IPS-18a (cell line): ENCODE measurements at regions not wholly inside any gene's neighbourhood (a gene's known extent, or its start where the extent isn't known, plus 50 kb on each side); places are given as distances from the start of the nearest gene placed in this dataset.
"Not testable (repeated sequence)": the region's sequence is repeated elsewhere in the genome, so short reads cannot be mapped to it uniquely, and the experiment has no call there.

Experiments used
- H3K27ac ChIP-seq: one replicate; pipeline ENCODE4 v1.5.1; 2013; ENCODE audit warnings: low read length
- H3K27me3 ChIP-seq: one replicate; pipeline ENCODE4 v1.6.1; 2013; ENCODE audit warnings: mild to moderate bottlenecking, low read length; ENCODE audit not compliant: control insufficient read depth, insufficient read depth
- H3K36me3 ChIP-seq: one replicate; pipeline ENCODE4 v1.6.1; 2013; ENCODE audit warnings: low read depth, low read length; ENCODE audit not compliant: control insufficient read depth
- H3K4me1 ChIP-seq: one replicate; pipeline ENCODE4 v1.6.1; 2013; ENCODE audit warnings: low read depth, low read length; ENCODE audit not compliant: control insufficient read depth
- H3K4me3 ChIP-seq: one replicate; pipeline ENCODE4 v1.5.1; 2013; ENCODE audit warnings: low read length
- H3K9ac ChIP-seq: one replicate; pipeline ENCODE4 v1.6.1; 2013; ENCODE audit warnings: mild to moderate bottlenecking, low read length, moderate library complexity
- H3K9me3 ChIP-seq: one replicate; pipeline ENCODE4 v1.6.1; 2013; ENCODE audit warnings: low read depth, low read length; ENCODE audit not compliant: control insufficient read depth

DNA sequence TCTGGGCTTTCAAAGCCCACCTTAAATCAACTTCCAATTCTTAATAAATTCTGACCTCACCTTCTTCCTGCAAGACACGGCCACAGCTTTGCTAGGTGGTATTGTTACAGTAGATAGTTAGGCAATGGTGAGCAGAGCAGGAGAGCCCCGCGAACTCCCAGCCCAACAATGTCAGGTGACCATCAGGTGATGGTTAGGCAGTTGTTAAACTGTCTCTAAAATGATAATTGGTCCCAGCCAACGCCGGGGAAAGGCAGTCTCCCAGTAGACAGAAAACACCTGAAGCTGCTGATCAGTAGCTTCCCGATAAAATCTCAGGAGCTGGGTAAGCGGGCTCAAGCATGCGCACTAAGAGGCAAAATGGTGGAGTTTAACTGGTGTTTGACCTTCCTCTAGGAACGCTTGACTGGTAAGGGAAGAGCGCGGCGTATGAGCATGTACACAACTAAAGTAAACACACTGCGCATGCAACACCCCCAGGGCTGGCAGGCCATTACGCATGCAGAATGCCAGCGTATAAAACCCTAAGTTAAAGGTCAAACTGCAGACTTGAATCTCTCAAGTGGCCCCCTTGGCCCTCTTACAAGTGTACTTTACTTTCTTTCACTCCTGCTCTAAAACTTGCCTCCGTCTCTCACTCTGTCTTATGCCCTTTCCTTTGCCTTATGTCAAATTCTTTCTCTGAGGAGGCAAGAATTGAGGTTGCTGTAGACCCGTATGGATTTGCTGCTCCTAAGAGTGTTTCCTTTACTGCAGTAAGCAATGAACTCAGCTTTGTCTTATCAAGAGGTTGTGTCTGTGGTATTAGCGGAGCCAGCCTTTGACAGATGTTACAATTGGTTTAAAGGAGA is 113.5 kb downstream of the C12orf75 start:
- H3K4me1 ChIP-seq, result peaks cover 25% of the 10 kb centered on the region
- no peaks in the 10 kb centered on the region for H3K9me3 ChIP-seq
- H3K27ac ChIP-seq, result no peak overlapping the region
- H3K36me3 ChIP-seq, result no peaks in the 10 kb centered on the region
- H3K4me3 ChIP-seq, result no peak overlapping the region
- no peak overlapping the region for H3K9ac ChIP-seq
- H3K27me3 ChIP-seq, result no peaks in the 10 kb centered on the region

DNA sequence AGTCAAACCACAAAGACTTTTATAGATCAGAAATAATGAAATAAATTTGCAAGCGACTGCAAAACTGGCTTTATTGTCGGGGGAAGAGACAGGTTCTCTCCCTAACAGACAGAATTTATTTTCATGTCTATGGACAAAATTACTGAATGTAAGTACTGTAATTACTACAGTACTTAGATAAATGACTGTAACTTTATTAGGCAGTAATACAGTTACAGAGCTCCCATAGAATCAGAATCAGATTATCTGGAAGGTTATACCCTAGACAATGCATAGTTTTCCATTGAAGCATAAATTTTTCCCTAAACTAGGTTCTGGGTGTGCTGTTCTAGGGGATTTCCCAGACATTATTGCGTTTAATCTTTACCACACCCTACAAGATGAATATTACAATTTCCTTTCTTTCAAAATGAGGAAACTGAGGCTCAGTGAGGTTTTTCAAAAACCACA is 114.2 kb downstream of the C12orf75 start:
- H3K27ac ChIP-seq, result no peak overlapping the region
- H3K4me1 ChIP-seq, result peaks cover 25% of the 10 kb centered on the region
- H3K27me3 ChIP-seq, result no peaks in the 10 kb centered on the region
- H3K9me3 ChIP-seq, result no peaks in the 10 kb centered on the region
- no peak overlapping the region for H3K9ac ChIP-seq
- no peak overlapping the region for H3K4me3 ChIP-seq
- H3K36me3 ChIP-seq, result no peaks in the 10 kb centered on the region

DNA sequence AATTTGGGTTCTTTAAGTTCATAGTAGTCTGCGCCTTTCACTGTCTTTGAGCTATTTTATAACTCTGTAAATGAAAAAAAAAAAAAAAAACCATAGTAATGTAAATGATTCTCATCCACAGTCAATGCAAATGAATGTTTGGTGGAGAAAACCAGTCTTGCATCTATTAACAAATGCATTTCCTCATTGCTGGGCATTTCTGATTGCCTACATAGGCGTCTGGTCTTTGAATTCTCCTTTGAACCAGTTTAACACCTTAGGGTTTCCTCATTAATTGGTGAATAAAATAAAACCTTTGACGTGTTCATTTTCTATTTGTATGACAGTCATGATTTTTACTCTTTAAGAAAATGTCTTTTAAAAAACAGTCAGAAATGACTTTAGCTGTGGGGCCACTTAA is 114.8 kb downstream of the C12orf75 start:
- peaks cover 25% of the 10 kb centered on the region for H3K4me1 ChIP-seq
- H3K4me3 ChIP-seq, result no peak overlapping the region
- H3K27ac ChIP-seq, result no peak overlapping the region
- H3K9me3 ChIP-seq, result no peaks in the 10 kb centered on the region
- H3K27me3 ChIP-seq, result no peaks in the 10 kb centered on the region
- no peaks in the 10 kb centered on the region for H3K36me3 ChIP-seq
- H3K9ac ChIP-seq, result no peak overlapping the region

DNA sequence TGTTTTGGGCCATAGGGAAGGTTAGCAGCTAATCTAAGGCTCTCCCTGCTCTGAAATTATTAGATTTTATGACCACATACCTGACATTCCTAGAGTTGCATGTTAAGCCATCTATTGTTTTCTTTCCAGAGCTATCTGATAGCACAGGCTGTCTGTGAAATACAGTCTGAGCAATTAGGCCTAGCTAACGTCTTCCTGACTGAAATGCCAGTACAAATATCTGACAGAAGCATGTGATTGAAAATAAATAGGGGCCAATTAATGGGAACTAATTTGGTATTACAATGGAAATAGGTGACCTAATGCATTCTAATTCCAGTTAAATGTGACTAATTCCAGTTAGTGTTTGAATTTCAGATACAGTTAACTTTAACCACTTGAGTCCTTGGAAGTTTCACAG is 115.2 kb downstream of the C12orf75 start:
- Histone ChIP-seq H3K36me3 (no peaks in the 10 kb centered on the region), H3K4me1 (peaks cover 25% of the 10 kb centered on the region), H3K27me3 (no peaks in the 10 kb centered on the region), H3K9ac (no peak overlapping the region), H3K9me3 (no peaks in the 10 kb centered on the region), H3K27ac (no peak overlapping the region), H3K4me3 (no peak overlapping the region)

DNA sequence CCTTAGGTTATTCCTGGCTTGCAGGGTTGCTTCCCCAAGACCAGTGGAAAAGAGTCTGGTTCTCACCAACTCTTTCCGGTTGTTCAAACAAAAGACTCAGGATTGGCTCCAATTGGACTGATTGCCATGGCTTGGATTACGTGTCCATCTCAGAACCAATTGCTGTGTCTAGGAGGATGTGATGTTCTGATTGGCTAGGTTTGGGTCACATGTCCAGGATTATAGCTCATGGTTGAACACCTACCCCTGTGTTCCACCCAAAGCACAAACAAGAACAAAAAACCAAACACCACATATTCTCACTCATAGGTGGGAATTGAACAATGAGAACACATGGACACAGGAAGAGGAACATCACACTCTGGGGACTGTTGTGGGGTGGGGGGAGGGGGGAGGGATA is 116.0 kb downstream of the C12orf75 start:
- not testable (repeated sequence) for H3K27me3 ChIP-seq, H3K4me3 ChIP-seq, H3K9me3 ChIP-seq, H3K27ac ChIP-seq, H3K36me3 ChIP-seq, H3K9ac ChIP-seq
- peaks cover 25% of the 10 kb centered on the region for H3K4me1 ChIP-seq

DNA sequence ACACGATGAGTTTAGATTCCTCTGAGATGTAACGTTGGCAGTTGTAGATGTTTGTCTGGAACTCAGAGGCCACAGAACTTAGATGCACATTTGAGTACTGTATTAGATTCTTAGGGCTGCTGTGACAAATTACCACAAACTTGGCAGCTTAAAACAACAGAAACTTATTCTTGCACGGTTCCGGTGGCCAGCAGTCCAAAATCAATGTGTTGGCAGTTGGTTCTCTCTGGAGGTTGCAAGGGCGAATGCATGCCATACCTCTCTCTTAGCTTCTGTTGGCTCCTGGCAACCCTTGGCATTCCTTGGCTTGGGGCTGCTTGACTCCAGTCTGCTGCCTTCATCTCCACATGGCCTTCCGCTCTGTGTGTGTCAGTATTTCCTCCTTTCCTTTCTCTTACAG is 118.9 kb downstream of the C12orf75 start:
- Histone ChIP-seq H3K4me1 (peaks cover 17% of the 10 kb centered on the region), H3K36me3 (no peaks in the 10 kb centered on the region), H3K9me3 (no peaks in the 10 kb centered on the region), H3K9ac (no peak overlapping the region), H3K4me3 (no peak overlapping the region), H3K27ac (no peak overlapping the region), H3K27me3 (no peaks in the 10 kb centered on the region)

DNA sequence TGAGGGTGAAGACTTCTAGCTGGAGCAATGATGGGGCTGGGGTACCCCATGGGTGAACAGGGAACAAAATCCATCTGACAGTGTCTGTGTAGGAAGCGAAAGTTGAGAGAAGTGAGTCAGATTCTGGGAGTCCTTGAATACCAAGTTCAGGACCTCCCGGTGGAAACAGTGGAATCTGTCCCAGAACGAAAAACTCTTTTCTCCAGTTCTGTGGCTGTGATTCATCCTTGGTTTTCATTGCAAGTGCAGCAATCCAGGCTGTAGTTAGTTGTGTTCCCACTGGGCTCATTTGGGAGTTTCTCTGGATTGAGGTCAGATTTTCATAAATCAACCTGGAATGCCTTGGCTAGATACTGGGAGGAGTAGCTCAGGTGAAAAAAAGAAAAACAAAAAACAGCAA is 120.7 kb downstream of the C12orf75 start:
- no peaks in the 10 kb centered on the region for H3K4me1 ChIP-seq
- no peaks in the 10 kb centered on the region for H3K9me3 ChIP-seq
- H3K27me3 ChIP-seq, result no peaks in the 10 kb centered on the region
- H3K9ac ChIP-seq, result no peak overlapping the region
- no peak overlapping the region for H3K27ac ChIP-seq
- H3K4me3 ChIP-seq, result no peak overlapping the region
- H3K36me3 ChIP-seq, result no peaks in the 10 kb centered on the region

DNA sequence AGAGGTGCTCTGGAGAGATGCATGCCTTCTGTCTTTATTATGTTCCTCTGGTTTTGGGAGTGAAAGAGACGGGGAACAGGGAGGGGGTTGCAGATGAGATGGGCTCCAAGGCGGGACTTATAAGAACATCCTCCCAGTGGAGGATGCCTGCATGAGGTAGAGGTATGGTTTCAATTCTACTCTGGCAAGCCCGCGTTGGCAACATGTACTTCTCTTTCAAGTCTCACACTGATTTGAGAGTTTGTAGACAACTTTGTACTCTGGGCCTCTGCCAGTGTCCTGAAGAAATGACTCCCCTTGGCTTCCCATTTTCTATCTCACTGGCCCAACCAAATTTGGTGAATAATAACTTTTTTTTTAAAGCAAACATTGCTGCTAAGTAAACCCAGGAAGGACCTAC is 121.3 kb downstream of the C12orf75 start:
- H3K9ac ChIP-seq, result no peak overlapping the region

DNA sequence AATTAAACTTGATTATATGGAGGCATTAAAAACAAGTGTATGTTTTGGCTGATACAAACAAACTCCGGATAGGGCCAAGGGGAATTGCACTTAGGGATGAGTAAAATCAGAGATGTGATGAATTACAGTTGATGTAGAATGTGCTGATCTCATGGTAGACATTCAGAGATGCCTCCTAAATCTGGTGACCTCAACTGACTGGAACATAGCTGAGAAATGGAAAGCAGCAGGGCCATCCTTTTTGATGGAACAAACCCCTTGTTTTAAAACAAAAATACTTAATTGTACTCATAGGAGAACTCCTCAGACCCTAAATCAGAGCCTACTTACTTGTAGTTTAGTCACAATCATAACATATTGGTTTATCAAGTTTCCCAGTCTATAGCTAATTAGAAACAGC is 122.8 kb downstream of the C12orf75 start:
- Histone ChIP-seq H3K36me3 (no peaks in the 10 kb centered on the region), H3K9me3 (no peaks in the 10 kb centered on the region), H3K4me1 (no peaks in the 10 kb centered on the region), H3K27me3 (no peaks in the 10 kb centered on the region), H3K27ac (no peak overlapping the region), H3K9ac (no peak overlapping the region), H3K4me3 (no peak overlapping the region)

More for the DNA sequence above, 121.3 kb downstream of the C12orf75 start:
- no peaks in the 10 kb centered on the region for H3K9me3 ChIP-seq
- no peaks in the 10 kb centered on the region for H3K4me1 ChIP-seq
- H3K36me3 ChIP-seq, result no peaks in the 10 kb centered on the region
- no peaks in the 10 kb centered on the region for H3K27me3 ChIP-seq
- no peak overlapping the region for H3K27ac ChIP-seq
- H3K4me3 ChIP-seq, result no peak overlapping the region

DNA sequence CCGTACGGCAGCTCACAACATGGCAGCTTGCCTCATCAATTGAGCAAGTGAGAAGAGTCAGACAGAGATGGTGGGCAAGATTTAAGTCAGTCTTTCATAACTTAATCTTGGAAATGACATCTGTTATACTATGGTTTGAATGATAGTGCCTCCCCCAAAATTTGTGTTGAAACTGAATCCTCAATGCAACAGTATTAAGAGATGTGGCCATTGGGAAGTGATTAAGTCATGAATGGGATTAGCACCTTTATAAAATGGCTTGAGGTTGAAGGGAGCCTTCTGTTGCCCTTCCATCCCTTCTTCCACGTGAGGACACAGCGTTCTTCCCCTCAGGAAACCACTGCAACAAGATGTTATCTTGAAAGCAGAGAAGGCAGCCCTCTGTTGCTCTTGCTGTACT is 124.2 kb downstream of the C12orf75 start:
- Histone ChIP-seq H3K27me3 (no peaks in the 10 kb centered on the region), H3K36me3 (no peaks in the 10 kb centered on the region), H3K9ac (no peak overlapping the region), H3K9me3 (no peaks in the 10 kb centered on the region), H3K4me1 (peaks cover under 1% of the 10 kb centered on the region), H3K4me3 (no peak overlapping the region), H3K27ac (no peak overlapping the region)

DNA sequence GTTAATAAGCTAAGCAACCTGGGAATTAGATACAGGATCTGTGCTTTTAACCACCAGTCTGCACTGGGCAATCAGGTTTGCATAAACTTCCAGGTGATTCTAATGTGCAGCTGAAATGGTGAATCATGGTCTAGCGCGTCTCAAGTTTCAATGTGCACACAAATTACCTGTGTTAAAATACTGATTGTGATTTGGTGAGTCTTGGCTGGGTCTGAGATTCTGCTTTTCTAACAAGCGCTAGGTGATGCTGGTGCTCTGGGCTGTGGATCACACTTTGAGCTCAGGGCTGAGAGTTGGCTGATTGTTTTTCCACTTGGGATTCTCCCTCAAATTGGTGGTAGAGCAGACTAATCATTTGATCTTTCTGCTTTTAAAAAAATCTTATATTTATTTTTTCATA is 124.8 kb downstream of the C12orf75 start:
- H3K27ac ChIP-seq, result no peak overlapping the region
- H3K36me3 ChIP-seq, result no peaks in the 10 kb centered on the region
- H3K4me3 ChIP-seq, result no peak overlapping the region
- no peaks in the 10 kb centered on the region for H3K9me3 ChIP-seq
- H3K27me3 ChIP-seq, result no peaks in the 10 kb centered on the region
- H3K4me1 ChIP-seq, result peaks cover 6% of the 10 kb centered on the region
- no peak overlapping the region for H3K9ac ChIP-seq

DNA sequence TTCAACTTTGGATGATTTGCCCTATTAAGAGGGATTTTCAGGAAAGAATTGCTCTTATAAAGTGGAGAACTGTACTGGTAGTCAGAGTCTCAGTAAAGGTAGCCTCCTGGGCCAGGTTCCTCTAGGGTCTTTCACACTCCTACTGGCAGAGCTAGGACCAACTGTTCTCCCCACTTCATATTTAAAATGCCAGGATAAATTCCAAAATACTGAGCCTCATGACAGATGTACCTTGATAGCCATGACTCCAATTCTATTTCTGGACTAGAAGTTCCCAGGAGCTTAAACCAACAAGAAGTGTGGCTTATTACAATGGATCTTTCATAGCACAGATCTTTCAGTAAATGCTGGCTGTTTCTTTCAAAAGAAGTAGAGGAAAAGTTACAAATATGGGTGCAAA is 126.5 kb downstream of the C12orf75 start:
- no peaks in the 10 kb centered on the region for H3K27me3 ChIP-seq
- H3K27ac ChIP-seq, result no peak overlapping the region
- peaks cover 6% of the 10 kb centered on the region for H3K4me1 ChIP-seq
- no peaks in the 10 kb centered on the region for H3K36me3 ChIP-seq
- H3K9me3 ChIP-seq, result no peaks in the 10 kb centered on the region
- H3K9ac ChIP-seq, result no peak overlapping the region
- H3K4me3 ChIP-seq, result no peak overlapping the region
